ENCODE measurements at regions not wholly inside any gene's neighbourhood (a gene's known extent, or its start where the extent isn't known, plus 50 kb on each side); places are given as distances from the start of the nearest gene placed in this dataset.

DNA sequence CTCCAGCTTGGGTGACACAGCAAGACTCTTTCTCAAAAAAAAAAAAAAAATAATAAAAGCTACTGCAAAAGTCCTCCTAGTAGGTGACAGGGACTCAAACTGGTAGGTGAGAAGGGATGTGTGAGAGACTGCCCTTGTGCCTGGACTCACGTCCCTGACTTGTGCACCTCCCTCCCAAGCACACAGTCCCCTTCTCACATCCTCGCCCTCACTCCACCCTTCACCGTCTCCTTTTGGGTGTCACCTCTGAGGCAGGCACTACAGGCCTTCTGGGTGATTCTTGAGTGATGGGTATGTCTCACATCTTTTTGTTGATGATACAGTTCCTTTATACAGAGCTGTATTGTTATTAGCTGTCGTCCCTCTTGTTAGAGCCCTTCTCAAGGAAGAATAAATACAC lies 170.5 kb downstream of the TM9SF2 start:
- TF ChIP-seq BHLHE40 (IDR thresholded peaks at IDR 0.05; ENCODE audit: borderline replicate concordance) (no peak), TARDBP (IDR thresholded peaks at IDR 0.05) (no peak), CTBP1 (IDR thresholded peaks at IDR 0.05; ENCODE audit: borderline replicate concordance) (no peak), L3MBTL2 (conservative IDR thresholded peaks at IDR 0.05) (no peak), FOXM1 (IDR thresholded peaks at IDR 0.05; ENCODE audit: borderline replicate concordance) (no peak), SUZ12 (IDR thresholded peaks at IDR 0.05) (no peak), SP1 (IDR thresholded peaks at IDR 0.05) (no peak), ARNT (IDR thresholded peaks at IDR 0.05) (no peak), FOXK2 (IDR thresholded peaks at IDR 0.05) (no peak), ELF4 (IDR thresholded peaks at IDR 0.05) (no peak), FOXA1 (IDR thresholded peaks at IDR 0.05) (no peak), HDGF (IDR thresholded peaks at IDR 0.05; ENCODE audit: borderline replicate concordance) (no peak), NFRKB (IDR thresholded peaks at IDR 0.05) (no peak), ZNF384 (IDR thresholded peaks at IDR 0.05) (no peak)

Data from HEK293T (cell line).